OCI-LY7 (cell line): ENCODE measurements at regions not wholly inside any gene's neighbourhood (a gene's known extent, or its start where the extent isn't known, plus 50 kb on each side); places are given as distances from the start of the nearest gene placed in this dataset.

ENCODE experiments used
- CTCF ChIP-seq: fragments of 200-600 bp; sonication (generic); conservative IDR thresholded peaks from 2 replicates; pipeline ENCODE4 v1.5.1; 2014; ENCODE audit warnings: mild to moderate bottlenecking, antibody characterized with exemption, low read length, moderate library complexity, mixed read lengths
- EZH2phosphoT487 ChIP-seq: fragments of 200-600 bp; sonication (generic); IDR thresholded peaks from 2 replicates; pipeline ENCODE4 v1.6.1; 2018; ENCODE audit warnings: low read depth, borderline replicate concordance, mild to moderate bottlenecking, mixed run types, antibody characterized with exemption, low read length, moderate library complexity, mixed read lengths

GRCh38 chr5:152987131-152987530 is 503.3 kb upstream of the GRIA1 start:
- no peak for TF ChIP-seq CTCF
- TF ChIP-seq EZH2phosphoT487, result no peak
